SK-N-MC (cell line): ENCODE measurements at regions not wholly inside any gene's neighbourhood (a gene's known extent, or its start where the extent isn't known, plus 50 kb on each side); places are given as distances from the start of the nearest gene placed in this dataset.

ENCODE experiments used
- EZH2 ChIP-seq: fragments of 200-600 bp; sonication (generic); IDR thresholded peaks from one replicate; pipeline ENCODE4 v1.6.1; 2017; ENCODE audit warnings: antibody characterized with exemption
- POLR2AphosphoS5 ChIP-seq: IDR thresholded peaks from 2 replicates; pipeline ENCODE4 v1.6.1; 2012; ENCODE audit warnings: mild to moderate bottlenecking, low read depth, low read length, borderline replicate concordance

DNA sequence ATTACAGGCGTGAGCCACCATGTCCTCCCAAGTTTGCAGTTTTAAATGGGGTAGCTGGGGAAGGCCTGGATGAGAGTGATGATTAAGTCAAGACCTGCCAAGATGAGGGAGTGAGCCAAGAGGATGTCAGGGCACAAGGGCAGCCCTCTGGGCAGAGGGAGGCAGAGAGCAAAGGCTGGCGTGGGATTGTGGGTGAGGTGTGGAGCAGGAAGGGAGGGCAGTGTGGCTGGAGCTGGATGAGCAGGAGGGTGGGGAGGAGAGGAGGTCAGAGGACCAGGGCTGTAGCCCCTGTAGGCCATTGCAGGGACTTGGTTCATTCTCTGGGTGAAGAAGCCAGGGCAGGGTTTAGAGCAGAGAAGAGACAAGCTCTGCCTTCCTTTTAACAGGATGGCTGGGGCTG, 53.7 kb upstream of the CTNNA1 start:
- TF ChIP-seq POLR2AphosphoS5 (no peak), EZH2 (no peak)
